Progenitor cell of endocrine pancreas (in vitro differentiated cells): ENCODE measurements at regions not wholly inside any gene's neighbourhood (a gene's known extent, or its start where the extent isn't known, plus 50 kb on each side); places are given as distances from the start of the nearest gene placed in this dataset.

ENCODE experiments used
- DNase-seq: peaks from one replicate; pipeline ENCODE4 v3.0.0; 2021; ENCODE audit warnings: low spot score; ENCODE audit not compliant: unreplicated experiment
- H3K27ac Mint-ChIP-seq: 2 replicates; pipeline ENCODE4 v1.8.0; 2021; ENCODE audit warnings: mild to moderate bottlenecking, moderate library complexity, mixed read lengths
- H3K27me3 Mint-ChIP-seq: 2 replicates; pipeline ENCODE4 v1.8.0; 2021; ENCODE audit warnings: mixed read lengths
- H3K36me3 Mint-ChIP-seq: 2 replicates; pipeline ENCODE4 v1.8.0; 2022; ENCODE audit warnings: mixed read lengths; ENCODE audit not compliant: insufficient read depth
- H3K4me1 Mint-ChIP-seq: 2 replicates; pipeline ENCODE4 v1.8.0; 2021; ENCODE audit warnings: low read depth, mixed read lengths
- H3K4me3 Mint-ChIP-seq: 2 replicates; pipeline ENCODE4 v1.8.0; 2021; ENCODE audit warnings: low read depth, mild to moderate bottlenecking, moderate library complexity, mixed read lengths
- H3K9me3 Mint-ChIP-seq: 2 replicates; pipeline ENCODE4 v1.8.0; 2021; ENCODE audit warnings: low read depth, mixed read lengths
- TF ChIP-seq, protein P1 (sequence below): fragments of 200-600 bp; sonication (generic); IDR thresholded peaks from one replicate; pipeline ENCODE4 v1.5.0; 2021; ENCODE audit warnings: antibody characterized with exemption, mild to moderate bottlenecking; ENCODE audit not compliant: unreplicated experiment

DNA sequence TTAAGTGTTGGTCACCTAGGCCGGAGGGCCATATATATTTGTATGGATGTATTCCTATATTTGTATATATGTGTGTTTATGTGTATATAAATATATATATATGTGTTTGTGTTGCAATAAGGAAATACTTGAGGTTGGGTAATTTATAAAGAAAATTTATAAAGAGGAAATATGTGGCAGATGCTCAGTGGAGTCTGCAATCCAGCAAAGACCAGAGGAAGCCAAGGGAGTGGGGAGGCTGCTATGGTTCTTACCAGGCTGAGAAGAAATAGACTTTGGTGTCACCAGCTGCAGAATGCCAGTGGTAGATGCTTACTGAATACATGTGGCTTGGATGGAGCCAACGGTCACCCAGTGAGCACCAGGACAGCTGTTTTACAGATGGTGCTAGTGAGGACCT lies 97.4 kb upstream of the ELOVL5 start:
- H3K4me3 Mint-ChIP-seq = no peak overlapping the region
- TF ChIP-seq, protein P1, sequence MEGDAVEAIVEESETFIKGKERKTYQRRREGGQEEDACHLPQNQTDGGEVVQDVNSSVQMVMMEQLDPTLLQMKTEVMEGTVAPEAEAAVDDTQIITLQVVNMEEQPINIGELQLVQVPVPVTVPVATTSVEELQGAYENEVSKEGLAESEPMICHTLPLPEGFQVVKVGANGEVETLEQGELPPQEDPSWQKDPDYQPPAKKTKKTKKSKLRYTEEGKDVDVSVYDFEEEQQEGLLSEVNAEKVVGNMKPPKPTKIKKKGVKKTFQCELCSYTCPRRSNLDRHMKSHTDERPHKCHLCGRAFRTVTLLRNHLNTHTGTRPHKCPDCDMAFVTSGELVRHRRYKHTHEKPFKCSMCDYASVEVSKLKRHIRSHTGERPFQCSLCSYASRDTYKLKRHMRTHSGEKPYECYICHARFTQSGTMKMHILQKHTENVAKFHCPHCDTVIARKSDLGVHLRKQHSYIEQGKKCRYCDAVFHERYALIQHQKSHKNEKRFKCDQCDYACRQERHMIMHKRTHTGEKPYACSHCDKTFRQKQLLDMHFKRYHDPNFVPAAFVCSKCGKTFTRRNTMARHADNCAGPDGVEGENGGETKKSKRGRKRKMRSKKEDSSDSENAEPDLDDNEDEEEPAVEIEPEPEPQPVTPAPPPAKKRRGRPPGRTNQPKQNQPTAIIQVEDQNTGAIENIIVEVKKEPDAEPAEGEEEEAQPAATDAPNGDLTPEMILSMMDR = no peak

DNA sequence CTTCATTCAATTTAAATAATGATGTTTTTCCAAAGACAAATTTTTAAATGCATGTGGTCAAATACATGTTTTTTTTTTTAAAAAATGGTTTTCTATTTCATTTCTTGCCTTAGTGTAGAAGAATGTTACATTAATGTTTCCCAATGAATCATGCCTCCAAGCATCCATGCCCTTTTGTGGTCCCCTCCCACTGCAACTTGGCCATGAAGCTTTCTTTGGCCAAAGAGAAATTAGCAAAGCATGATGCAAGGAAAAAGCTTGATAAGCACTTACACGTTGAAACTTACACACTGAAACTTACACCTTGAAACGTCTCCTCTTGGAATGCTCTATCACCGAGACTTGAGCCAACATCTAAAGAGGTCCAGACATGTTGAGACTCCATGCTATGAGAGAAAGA lies 93.0 kb upstream of the ELOVL5 start:
- no peaks in the 10 kb centered on the region for H3K36me3 Mint-ChIP-seq
- H3K27ac Mint-ChIP-seq = no peak overlapping the region
- no peaks in the 10 kb centered on the region for H3K4me1 Mint-ChIP-seq
- TF ChIP-seq, protein P1 = no peak
- no peak overlapping the region for H3K4me3 Mint-ChIP-seq
- peaks cover 20% of the 10 kb centered on the region for H3K27me3 Mint-ChIP-seq
- no peak for DNase-seq
- H3K9me3 Mint-ChIP-seq = no peaks in the 10 kb centered on the region

More for the DNA sequence above, 97.4 kb upstream of the ELOVL5 start:
- no peaks in the 10 kb centered on the region for H3K36me3 Mint-ChIP-seq
- H3K9me3 Mint-ChIP-seq = peaks cover 3% of the 10 kb centered on the region
- no peaks in the 10 kb centered on the region for H3K4me1 Mint-ChIP-seq
- no peak overlapping the region for H3K27ac Mint-ChIP-seq
- DNase-seq = no peak
- H3K27me3 Mint-ChIP-seq = peaks cover 11% of the 10 kb centered on the region

DNA sequence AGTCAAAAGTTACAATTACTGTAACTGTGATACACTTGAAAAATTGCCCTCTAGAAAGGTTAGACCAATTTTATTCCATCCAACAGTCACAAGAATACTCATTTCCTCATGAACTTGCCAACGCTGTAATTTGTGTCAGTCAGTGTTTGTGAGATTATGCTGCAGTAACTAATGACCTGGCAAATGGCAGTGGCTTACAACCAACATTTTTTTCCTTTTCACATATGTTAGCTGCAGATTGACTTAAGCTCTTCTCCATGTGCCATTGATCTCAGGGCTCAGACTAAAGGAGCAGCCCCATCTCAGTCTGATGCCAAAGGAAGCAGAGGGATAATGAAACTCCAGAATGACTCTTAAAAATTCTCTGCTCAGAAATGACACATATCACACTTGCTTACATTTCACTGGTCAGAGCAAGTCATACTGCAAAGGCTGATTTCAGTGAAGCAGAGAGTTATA lies 92.3 kb upstream of the ELOVL5 start:
- no peak for DNase-seq
- no peak overlapping the region for H3K4me3 Mint-ChIP-seq
- H3K36me3 Mint-ChIP-seq = no peaks in the 10 kb centered on the region
- H3K4me1 Mint-ChIP-seq = no peaks in the 10 kb centered on the region
- H3K9me3 Mint-ChIP-seq = no peaks in the 10 kb centered on the region
- TF ChIP-seq, protein P1 = no peak
- H3K27ac Mint-ChIP-seq = no peak overlapping the region
- peaks cover 20% of the 10 kb centered on the region for H3K27me3 Mint-ChIP-seq

DNA sequence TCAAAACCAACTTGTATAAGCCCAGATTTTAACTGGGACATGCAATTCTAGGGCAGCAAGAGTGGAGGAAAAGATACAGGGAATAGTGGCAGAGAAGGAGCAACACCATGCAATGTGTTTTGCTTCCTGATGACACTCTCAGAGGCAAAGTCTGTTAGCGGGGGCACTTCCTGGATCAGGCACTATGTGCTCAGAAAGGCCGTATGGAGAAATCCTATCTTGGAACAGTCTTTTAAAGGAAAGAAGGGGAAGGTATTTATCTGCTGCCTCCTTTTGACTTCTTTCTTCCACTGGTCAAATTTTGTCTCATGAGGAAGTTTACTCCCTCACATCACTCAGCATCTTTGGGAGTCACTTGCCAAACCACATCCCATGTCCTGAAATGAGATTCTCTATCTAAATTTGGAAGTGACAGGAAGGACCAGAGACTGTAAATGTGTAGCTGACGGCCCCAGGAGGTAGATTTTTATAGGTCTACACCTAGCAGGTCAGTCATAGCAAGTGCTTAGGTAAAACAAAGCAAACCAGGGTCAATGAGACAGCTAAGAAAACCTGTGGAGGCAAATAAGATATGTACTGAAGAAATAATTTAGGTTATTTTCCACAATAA lies 91.7 kb upstream of the ELOVL5 start:
- TF ChIP-seq, protein P1 = no peak
- Mint-ChIP-seq H3K36me3 (no peaks in the 10 kb centered on the region), H3K4me3 (no peak overlapping the region), H3K27me3 (peaks cover 17% of the 10 kb centered on the region), H3K4me1 (peaks cover 2% of the 10 kb centered on the region), H3K9me3 (no peaks in the 10 kb centered on the region), H3K27ac (no peak overlapping the region)
- no peak for DNase-seq

DNA sequence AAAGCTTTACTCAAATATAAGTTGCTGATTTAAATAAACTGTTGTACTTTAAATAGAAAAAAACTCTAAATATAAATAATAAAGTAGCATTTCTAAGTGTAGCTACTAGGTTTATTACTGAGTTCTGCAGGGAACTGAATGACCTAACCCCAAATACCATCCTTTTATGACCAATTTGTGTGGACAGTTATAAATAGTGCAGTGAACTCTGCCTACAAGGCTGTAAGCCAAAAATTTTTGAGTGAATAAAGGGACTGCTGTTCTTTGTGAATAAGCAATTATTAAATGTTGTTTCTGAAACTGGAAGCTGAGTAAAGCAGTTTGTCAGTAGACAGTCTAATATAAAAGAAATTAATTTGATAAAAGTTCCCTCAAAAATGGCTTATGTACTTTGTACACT lies 90.8 kb upstream of the ELOVL5 start:
- H3K27ac Mint-ChIP-seq = no peak overlapping the region
- H3K4me1 Mint-ChIP-seq = peaks cover 2% of the 10 kb centered on the region
- H3K27me3 Mint-ChIP-seq = peaks cover 17% of the 10 kb centered on the region
- DNase-seq = no peak
- no peaks in the 10 kb centered on the region for H3K9me3 Mint-ChIP-seq
- no peaks in the 10 kb centered on the region for H3K36me3 Mint-ChIP-seq
- H3K4me3 Mint-ChIP-seq = no peak overlapping the region
- TF ChIP-seq, protein P1 = no peak
